ENCODE measurements at regions not wholly inside any gene's neighbourhood (a gene's known extent, or its start where the extent isn't known, plus 50 kb on each side); places are given as distances from the start of the nearest gene placed in this dataset.
"Not testable (repeated sequence)": the region's sequence is repeated elsewhere in the genome, so short reads cannot be mapped to it uniquely, and the experiment has no call there.

DNA sequence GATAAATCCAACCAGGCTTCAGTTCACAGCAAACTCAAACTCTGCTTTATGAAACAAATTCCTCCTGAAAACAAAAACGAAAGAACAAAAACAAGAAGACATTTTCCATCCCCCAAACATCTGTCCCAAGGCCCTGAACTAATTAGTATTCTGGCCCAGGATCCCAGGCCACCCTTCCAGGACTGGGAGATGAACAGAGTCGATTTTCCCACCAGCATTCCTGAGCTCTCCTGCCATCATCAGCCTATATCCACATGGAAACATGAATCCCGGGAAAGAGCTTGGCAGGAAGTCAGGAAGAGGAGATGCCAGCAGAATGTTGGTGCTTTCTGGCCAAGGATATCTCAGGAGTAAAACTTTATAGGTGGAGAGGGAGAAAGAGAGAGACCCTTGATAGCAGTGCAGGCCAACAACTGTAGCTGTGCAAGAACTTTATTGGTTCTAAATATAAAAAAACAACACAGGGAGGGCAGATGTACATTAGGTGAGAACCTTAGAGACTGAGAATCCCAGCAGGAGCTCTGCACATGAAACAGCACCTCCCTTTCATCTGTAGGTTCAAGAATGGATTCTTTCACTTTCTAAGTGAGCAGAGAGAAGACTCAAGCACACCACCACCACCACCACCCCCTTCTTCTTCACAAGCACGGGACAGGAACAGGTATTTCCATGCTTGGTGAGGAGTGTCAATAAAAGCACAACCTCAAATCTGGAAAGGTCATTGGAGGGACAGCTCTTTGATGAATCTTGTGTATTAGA, 190.7 kb upstream of the TAS2R1 start:
- ChIA-PET CTCF (no interaction called here), POLR2A (no interaction called here)
- TF ChIP-seq, protein P1, sequence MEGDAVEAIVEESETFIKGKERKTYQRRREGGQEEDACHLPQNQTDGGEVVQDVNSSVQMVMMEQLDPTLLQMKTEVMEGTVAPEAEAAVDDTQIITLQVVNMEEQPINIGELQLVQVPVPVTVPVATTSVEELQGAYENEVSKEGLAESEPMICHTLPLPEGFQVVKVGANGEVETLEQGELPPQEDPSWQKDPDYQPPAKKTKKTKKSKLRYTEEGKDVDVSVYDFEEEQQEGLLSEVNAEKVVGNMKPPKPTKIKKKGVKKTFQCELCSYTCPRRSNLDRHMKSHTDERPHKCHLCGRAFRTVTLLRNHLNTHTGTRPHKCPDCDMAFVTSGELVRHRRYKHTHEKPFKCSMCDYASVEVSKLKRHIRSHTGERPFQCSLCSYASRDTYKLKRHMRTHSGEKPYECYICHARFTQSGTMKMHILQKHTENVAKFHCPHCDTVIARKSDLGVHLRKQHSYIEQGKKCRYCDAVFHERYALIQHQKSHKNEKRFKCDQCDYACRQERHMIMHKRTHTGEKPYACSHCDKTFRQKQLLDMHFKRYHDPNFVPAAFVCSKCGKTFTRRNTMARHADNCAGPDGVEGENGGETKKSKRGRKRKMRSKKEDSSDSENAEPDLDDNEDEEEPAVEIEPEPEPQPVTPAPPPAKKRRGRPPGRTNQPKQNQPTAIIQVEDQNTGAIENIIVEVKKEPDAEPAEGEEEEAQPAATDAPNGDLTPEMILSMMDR (IDR thresholded peaks at IDR 0.05; ENCODE audit: control extremely low read depth, extremely low read depth, low read depth, missing control alignments), result no peak
- DNase-seq (ENCODE audit: extremely low spot score), result no peak

DNA sequence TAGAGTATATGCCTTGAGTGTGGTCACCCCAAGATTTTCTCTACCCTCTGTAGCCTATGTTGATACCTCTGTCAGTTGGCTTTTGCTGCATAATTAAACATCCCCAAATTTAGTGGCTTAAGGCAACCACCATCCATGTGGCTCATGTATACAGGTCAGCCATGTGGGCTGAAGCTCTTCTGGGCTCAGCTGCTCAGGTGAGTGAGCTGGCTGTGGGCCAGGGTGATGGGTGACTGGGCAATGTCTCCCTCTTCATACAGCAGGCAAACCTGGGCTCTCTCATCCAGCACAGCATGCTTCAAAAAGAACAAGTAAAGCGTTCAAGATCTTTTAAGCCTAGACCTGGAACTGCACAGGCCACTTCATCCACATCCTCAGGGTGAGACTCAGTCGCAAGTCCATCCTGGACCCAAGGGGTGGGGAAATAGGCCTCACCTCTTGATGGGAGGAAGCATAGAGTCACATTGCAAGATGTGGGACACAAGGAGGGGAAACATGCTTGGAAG, 188.2 kb upstream of the TAS2R1 start:
- ChIA-PET POLR2A (no interaction called here), CTCF (interaction anchor here (1.2 kb wide), 1 partner anchor 9 kb away, joined by 3 read pairs; no protein-coding TSS in a partner anchor)
- TF ChIP-seq, protein P1 (IDR thresholded peaks at IDR 0.05; ENCODE audit: control extremely low read depth, extremely low read depth, low read depth, missing control alignments), result no peak
- DNase-seq (ENCODE audit: extremely low spot score), result no peak

DNA sequence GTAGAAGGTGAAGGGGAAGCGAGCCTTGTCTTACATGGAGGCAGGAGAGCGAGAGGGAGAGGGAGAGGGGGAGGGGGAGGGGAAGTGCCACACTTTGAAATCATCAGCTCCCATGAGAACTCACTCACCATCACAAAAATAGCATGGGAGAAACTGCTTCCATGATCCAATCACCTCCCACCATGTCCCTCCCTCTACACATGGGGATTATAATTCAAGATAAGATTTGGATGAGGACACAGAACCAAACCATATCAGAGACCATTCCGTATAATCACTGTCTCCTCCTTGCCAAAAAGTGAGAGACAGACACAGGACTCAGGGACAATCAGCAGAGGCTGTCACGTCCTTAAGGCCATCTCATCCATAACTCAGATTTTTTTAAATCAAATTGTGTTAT, 187.7 kb upstream of the TAS2R1 start:
- no peak for DNase-seq (ENCODE audit: extremely low spot score)
- TF ChIP-seq, protein P1 (IDR thresholded peaks at IDR 0.05; ENCODE audit: control extremely low read depth, extremely low read depth, low read depth, missing control alignments), result no peak
- ChIA-PET CTCF (no interaction called here), POLR2A (no interaction called here)

DNA sequence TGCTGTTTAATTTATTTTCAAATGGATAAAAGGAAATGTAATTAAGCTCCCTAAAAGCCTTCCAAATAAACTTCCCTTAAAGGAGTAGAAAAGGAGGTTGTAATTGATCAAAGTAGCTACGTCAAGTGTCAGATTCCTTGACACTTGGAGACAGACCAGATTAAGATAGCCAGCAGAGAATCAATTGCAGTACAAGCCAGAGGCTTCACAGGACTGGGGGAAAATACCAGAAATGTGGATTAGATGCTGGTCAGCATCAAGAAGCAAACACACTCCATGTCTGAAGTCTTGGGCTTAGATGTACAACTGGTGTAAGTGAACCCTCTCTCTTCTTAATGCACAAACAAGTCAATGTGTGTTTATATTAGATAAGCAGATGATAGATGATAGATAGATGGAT, 184.9 kb upstream of the TAS2R1 start:
- TF ChIP-seq, protein P1 (IDR thresholded peaks at IDR 0.05; ENCODE audit: control extremely low read depth, extremely low read depth, low read depth, missing control alignments), result no peak
- POLR2A ChIA-PET, result no interaction called here
- CTCF ChIA-PET, result no interaction called here
- DNase-seq (ENCODE audit: extremely low spot score), result no peak

DNA sequence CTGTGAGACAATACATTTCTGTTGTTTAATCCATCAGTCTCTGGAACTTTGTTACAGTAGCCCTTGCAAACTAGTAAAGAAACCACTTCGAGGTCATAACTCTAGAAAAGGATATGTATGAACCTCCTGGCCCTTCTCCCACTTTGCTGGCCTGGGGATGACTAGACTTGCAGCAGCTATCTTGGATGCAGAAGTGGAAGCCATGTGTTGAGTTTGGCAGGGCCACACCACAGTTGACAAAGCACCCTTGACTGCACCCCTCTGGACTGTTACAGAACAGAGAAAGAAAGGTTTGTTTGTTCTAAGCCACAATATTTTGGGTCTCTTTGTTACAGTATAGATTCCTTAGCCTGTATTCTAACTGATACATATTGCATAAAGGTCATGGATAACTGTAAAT, 183.2 kb upstream of the TAS2R1 start:
- ChIA-PET POLR2A (no interaction called here), CTCF (no interaction called here)
- no peak for DNase-seq (ENCODE audit: extremely low spot score)
- TF ChIP-seq, protein P1 (IDR thresholded peaks at IDR 0.05; ENCODE audit: control extremely low read depth, extremely low read depth, low read depth, missing control alignments), result no peak

DNA sequence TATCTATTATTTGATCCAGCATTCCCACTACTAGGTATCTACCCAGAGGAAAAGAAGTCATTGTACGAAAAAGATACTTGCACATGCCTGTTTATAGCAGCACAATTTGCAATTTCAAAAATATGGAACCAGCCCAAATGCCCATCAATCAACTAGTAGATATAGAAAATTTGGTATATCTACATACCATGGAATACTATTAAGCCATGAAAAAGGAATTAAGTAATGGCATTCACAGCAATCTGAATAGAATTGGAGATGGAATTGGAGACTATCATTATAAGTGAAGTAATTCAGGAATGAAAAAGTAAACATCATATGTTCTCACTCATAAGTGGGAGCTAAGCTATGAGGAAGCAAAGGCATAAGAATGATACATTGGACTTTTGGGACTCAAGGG, 177.2 kb upstream of the TAS2R1 start:
- DNase-seq (ENCODE audit: extremely low spot score); POLR2A ChIA-PET; CTCF ChIA-PET: not testable (repeated sequence)

DNA sequence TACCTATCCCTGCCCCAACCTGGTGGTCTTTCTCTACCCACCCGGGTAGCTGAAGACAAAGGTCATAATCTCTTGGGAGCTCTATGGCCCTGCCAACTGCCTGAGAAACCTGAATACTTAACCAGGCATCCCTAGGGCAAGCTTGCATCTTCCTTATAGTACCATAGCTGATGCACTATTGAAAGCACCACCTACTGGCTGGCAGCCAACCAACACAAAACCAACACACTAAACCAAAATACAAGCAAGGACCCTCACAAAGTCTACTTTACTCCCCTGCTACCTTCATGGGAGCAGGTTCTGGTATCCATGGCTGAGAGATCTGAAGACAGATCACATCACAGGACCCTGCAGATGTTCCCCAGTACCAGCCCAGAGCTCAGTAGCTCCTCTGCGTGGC, 171.8 kb upstream of the TAS2R1 start:
- no peak for DNase-seq (ENCODE audit: extremely low spot score)
- POLR2A ChIA-PET, result no interaction called here
- TF ChIP-seq, protein P1 (IDR thresholded peaks at IDR 0.05; ENCODE audit: control extremely low read depth, extremely low read depth, low read depth, missing control alignments), result no peak
- CTCF ChIA-PET, result no interaction called here
